ENCODE measurements at regions not wholly inside any gene's neighbourhood (a gene's known extent, or its start where the extent isn't known, plus 50 kb on each side); places are given as distances from the start of the nearest gene placed in this dataset.

GRCh38 chr1:232682248-232682647 lies 52.3 kb upstream of the SIPA1L2 start:
- H4K8ac ChIP-seq (ENCODE audit: low read length) = no peak overlapping the region
- WGBS = 49% methylated on average over 3 of the region's 4 CpGs
- H3K27me3 ChIP-seq (ENCODE audit: control insufficient read depth in 1 of 2, insufficient read depth in 1 of 2, low read length in 2 of 2) = no peaks in the 10 kb centered on the region
- no peak overlapping the region for H2AFZ ChIP-seq (ENCODE audit: low read depth, low read length)
- H3K4me2 ChIP-seq (ENCODE audit: low read length, poor library complexity, severe bottlenecking) = no peak overlapping the region
- no peak for DNase-seq
- H3K4me3 ChIP-seq (ENCODE audit: insufficient read depth in 1 of 2, low read depth in 1 of 2, low read length in 2 of 2) = no peak overlapping the region
- no peaks in the 10 kb centered on the region for H3K36me3 ChIP-seq (ENCODE audit: control insufficient read depth in 1 of 2, insufficient read depth in 2 of 2, low read depth in 1 of 2, low read length in 2 of 2)
- no peak overlapping the region for H4K91ac ChIP-seq (ENCODE audit: low read length)
- H3K9me3 ChIP-seq (ENCODE audit: control insufficient read depth, low read length) = no peaks in the 10 kb centered on the region
- H2BK12ac ChIP-seq (ENCODE audit: low read length in 2 of 2) = peak overlapping the region in 1 of 2 experiments; percentile 51
- H2AK5ac ChIP-seq (ENCODE audit: low read length, severe bottlenecking) = no peak overlapping the region
- no peak overlapping the region for H3K23ac ChIP-seq (ENCODE audit: low read length in 2 of 2)
- no peak overlapping the region for H2BK15ac ChIP-seq (ENCODE audit: low read depth, poor library complexity, severe bottlenecking)
- H3K4me1 ChIP-seq (ENCODE audit: control insufficient read depth, insufficient read depth, low read depth, low read length) = peaks cover 6% of the 10 kb centered on the region
- H3K27ac ChIP-seq (ENCODE audit: low read length, poor library complexity, severe bottlenecking) = no peak overlapping the region
- no peaks in the 10 kb centered on the region for H3K79me1 ChIP-seq (replicated peaks; ENCODE audit: low read length, poor library complexity, severe bottlenecking)
- H3K14ac ChIP-seq (ENCODE audit: low read length in 2 of 2) = no peak overlapping the region
- no peak overlapping the region for H2BK120ac ChIP-seq (ENCODE audit: low read depth, low read length)
- no peak overlapping the region for H3K9ac ChIP-seq (ENCODE audit: low read length)
- no peak overlapping the region for H3K4ac ChIP-seq (ENCODE audit: low read depth in 1 of 2, low read length in 2 of 2)
- H2BK5ac ChIP-seq (ENCODE audit: low read depth, low read length, poor library complexity, severe bottlenecking) = no peak overlapping the region
- H3K18ac ChIP-seq (ENCODE audit: low read depth in 1 of 2, low read length in 2 of 2) = no peak overlapping the region

GRCh38 chr1:232684371-232685105 lies 54.6 kb upstream of the SIPA1L2 start:
- Histone ChIP-seq H4K91ac (ENCODE audit: low read length) (no peak overlapping the region), H3K27ac (ENCODE audit: low read length, poor library complexity, severe bottlenecking) (no peak overlapping the region), H3K23ac (ENCODE audit: low read length in 2 of 2) (no peak overlapping the region), H3K9me3 (ENCODE audit: control insufficient read depth, low read length) (no peaks in the 10 kb centered on the region), H2BK5ac (ENCODE audit: low read depth, low read length, poor library complexity, severe bottlenecking) (no peak overlapping the region), H2BK15ac (ENCODE audit: low read depth, poor library complexity, severe bottlenecking) (no peak overlapping the region), H3K9ac (ENCODE audit: low read length) (no peak overlapping the region), H3K4me2 (ENCODE audit: low read length, poor library complexity, severe bottlenecking) (no peak overlapping the region), H3K4me1 (ENCODE audit: control insufficient read depth, insufficient read depth, low read depth, low read length) (peaks cover 6% of the 10 kb centered on the region), H2BK120ac (ENCODE audit: low read depth, low read length) (no peak overlapping the region), H3K18ac (ENCODE audit: low read depth in 1 of 2, low read length in 2 of 2) (no peak overlapping the region), H3K4me3 (ENCODE audit: insufficient read depth in 1 of 2, low read depth in 1 of 2, low read length in 2 of 2) (no peak overlapping the region), H2BK12ac (ENCODE audit: low read length in 2 of 2) (no peak overlapping the region), H3K4ac (ENCODE audit: low read depth in 1 of 2, low read length in 2 of 2) (no peak overlapping the region), H3K79me1 (replicated peaks; ENCODE audit: low read length, poor library complexity, severe bottlenecking) (no peaks in the 10 kb centered on the region), H2AFZ (ENCODE audit: low read depth, low read length) (no peak overlapping the region), H2AK5ac (ENCODE audit: low read length, severe bottlenecking) (no peak overlapping the region), H3K27me3 (ENCODE audit: control insufficient read depth in 1 of 2, insufficient read depth in 1 of 2, low read length in 2 of 2) (no peaks in the 10 kb centered on the region), H3K36me3 (ENCODE audit: control insufficient read depth in 1 of 2, insufficient read depth in 2 of 2, low read depth in 1 of 2, low read length in 2 of 2) (no peaks in the 10 kb centered on the region), H4K8ac (ENCODE audit: low read length) (no peak overlapping the region), H3K14ac (ENCODE audit: low read length in 2 of 2) (no peak overlapping the region)
- peak; percentile 60 for DNase-seq
- 64% methylated on average over 3 of the region's 3 CpGs for WGBS

GRCh38 chr1:232686346-232686745 lies 56.4 kb upstream of the SIPA1L2 start:
- H3K23ac ChIP-seq (ENCODE audit: low read length in 2 of 2) = no peak overlapping the region
- no peaks in the 10 kb centered on the region for H3K9me3 ChIP-seq (ENCODE audit: control insufficient read depth, low read length)
- no peaks in the 10 kb centered on the region for H3K79me1 ChIP-seq (replicated peaks; ENCODE audit: low read length, poor library complexity, severe bottlenecking)
- H2AFZ ChIP-seq (ENCODE audit: low read depth, low read length) = no peak overlapping the region
- no peak overlapping the region for H3K4ac ChIP-seq (ENCODE audit: low read depth in 1 of 2, low read length in 2 of 2)
- H2AK5ac ChIP-seq (ENCODE audit: low read length, severe bottlenecking) = no peak overlapping the region
- no peak overlapping the region for H3K4me3 ChIP-seq (ENCODE audit: insufficient read depth in 1 of 2, low read depth in 1 of 2, low read length in 2 of 2)
- H3K36me3 ChIP-seq (ENCODE audit: control insufficient read depth in 1 of 2, insufficient read depth in 2 of 2, low read depth in 1 of 2, low read length in 2 of 2) = no peaks in the 10 kb centered on the region
- DNase-seq = peak; percentile 10
- H3K27me3 ChIP-seq (ENCODE audit: control insufficient read depth in 1 of 2, insufficient read depth in 1 of 2, low read length in 2 of 2) = no peaks in the 10 kb centered on the region
- H3K4me2 ChIP-seq (ENCODE audit: low read length, poor library complexity, severe bottlenecking) = no peak overlapping the region
- no peak overlapping the region for H3K27ac ChIP-seq (ENCODE audit: low read length, poor library complexity, severe bottlenecking)
- H4K91ac ChIP-seq (ENCODE audit: low read length) = no peak overlapping the region
- H2BK5ac ChIP-seq (ENCODE audit: low read depth, low read length, poor library complexity, severe bottlenecking) = no peak overlapping the region
- WGBS = 47% methylated on average over 4 of the region's 4 CpGs
- H2BK120ac ChIP-seq (ENCODE audit: low read depth, low read length) = no peak overlapping the region
- H3K4me1 ChIP-seq (ENCODE audit: control insufficient read depth, insufficient read depth, low read depth, low read length) = peaks cover 6% of the 10 kb centered on the region
- no peak overlapping the region for H2BK12ac ChIP-seq (ENCODE audit: low read length in 2 of 2)
- no peak overlapping the region for H2BK15ac ChIP-seq (ENCODE audit: low read depth, poor library complexity, severe bottlenecking)
- H4K8ac ChIP-seq (ENCODE audit: low read length) = no peak overlapping the region
- peak overlapping the region in 1 of 2 experiments; percentile 64 for H3K14ac ChIP-seq (ENCODE audit: low read length in 2 of 2)
- no peak overlapping the region for H3K9ac ChIP-seq (ENCODE audit: low read length)
- peak overlapping the region in 1 of 2 experiments; percentile 73 for H3K18ac ChIP-seq (ENCODE audit: low read depth in 1 of 2, low read length in 2 of 2)

- H2BK120ac ChIP-seq (ENCODE audit: low read depth, low read length) = no peak overlapping the region
- no peak overlapping the region for H3K27ac ChIP-seq (ENCODE audit: low read length, poor library complexity, severe bottlenecking)
- peaks cover 6% of the 10 kb centered on the region for H3K4me1 ChIP-seq (ENCODE audit: control insufficient read depth, insufficient read depth, low read depth, low read length)
- H2AFZ ChIP-seq (ENCODE audit: low read depth, low read length) = no peak overlapping the region
- H3K4ac ChIP-seq (ENCODE audit: low read depth in 1 of 2, low read length in 2 of 2) = no peak overlapping the region
- H3K36me3 ChIP-seq (ENCODE audit: control insufficient read depth in 1 of 2, insufficient read depth in 2 of 2, low read depth in 1 of 2, low read length in 2 of 2) = no peaks in the 10 kb centered on the region
- H3K9me3 ChIP-seq (ENCODE audit: control insufficient read depth, low read length) = no peaks in the 10 kb centered on the region
- H3K9ac ChIP-seq (ENCODE audit: low read length) = no peak overlapping the region
- H3K27me3 ChIP-seq (ENCODE audit: control insufficient read depth in 1 of 2, insufficient read depth in 1 of 2, low read length in 2 of 2) = no peaks in the 10 kb centered on the region
- no peak overlapping the region for H3K18ac ChIP-seq (ENCODE audit: low read depth in 1 of 2, low read length in 2 of 2)
- H2AK5ac ChIP-seq (ENCODE audit: low read length, severe bottlenecking) = no peak overlapping the region
- H2BK12ac ChIP-seq (ENCODE audit: low read length in 2 of 2) = no peak overlapping the region
- no peak for DNase-seq
- no peak overlapping the region for H2BK5ac ChIP-seq (ENCODE audit: low read depth, low read length, poor library complexity, severe bottlenecking)
- H3K14ac ChIP-seq (ENCODE audit: low read length in 2 of 2) = no peak overlapping the region
- H4K8ac ChIP-seq (ENCODE audit: low read length) = no peak overlapping the region
- H3K23ac ChIP-seq (ENCODE audit: low read length in 2 of 2) = no peak overlapping the region
- H2BK15ac ChIP-seq (ENCODE audit: low read depth, poor library complexity, severe bottlenecking) = no peak overlapping the region
- H3K4me2 ChIP-seq (ENCODE audit: low read length, poor library complexity, severe bottlenecking) = no peak overlapping the region
- no peaks in the 10 kb centered on the region for H3K79me1 ChIP-seq (replicated peaks; ENCODE audit: low read length, poor library complexity, severe bottlenecking)
- no peak overlapping the region for H4K91ac ChIP-seq (ENCODE audit: low read length)
- 98% methylated on average over 6 of the region's 6 CpGs for WGBS
- H3K4me3 ChIP-seq (ENCODE audit: insufficient read depth in 1 of 2, low read depth in 1 of 2, low read length in 2 of 2) = no peak overlapping the region
Measured at GRCh38 chr1:232687304-232687703, 57.4 kb upstream of the SIPA1L2 start.
